GM12865 (cell line): ENCODE measurements at regions not wholly inside any gene's neighbourhood (a gene's known extent, or its start where the extent isn't known, plus 50 kb on each side); places are given as distances from the start of the nearest gene placed in this dataset.

ENCODE experiments used
- DNase-seq: peaks from one replicate; pipeline ENCODE4 v3.0.0; 2010; ENCODE audit warnings: low read depth
- H3K4me3 ChIP-seq: 2 replicates; pipeline ENCODE4 v1.5.1; 2011; ENCODE audit warnings: mild to moderate bottlenecking, low read depth, low read length, control low read depth
- CTCF ChIP-seq: IDR thresholded peaks from 2 replicates; pipeline ENCODE4 v1.5.1; 2011; ENCODE audit warnings: low read length, control low read depth, low read depth, inconsistent platforms; ENCODE audit not compliant: insufficient read depth; ENCODE audit errors: missing control alignments

GRCh38 chr7:84536271-84536870 lies 341.8 kb upstream of the SEMA3A start:
- no peak for TF ChIP-seq CTCF
- no peak overlapping the region for H3K4me3 ChIP-seq
- DNase-seq = no peak

GRCh38 chr7:84535580-84536270 lies 341.1 kb upstream of the SEMA3A start:
- DNase-seq = no peak
- no peak for TF ChIP-seq CTCF
- no peak overlapping the region for H3K4me3 ChIP-seq

- no peak for DNase-seq
- H3K4me3 ChIP-seq = no peak overlapping the region
- no peak for TF ChIP-seq CTCF
Measured at GRCh38 chr7:84533182-84533581, 338.6 kb upstream of the SEMA3A start.

- TF ChIP-seq CTCF = no peak
- no peak overlapping the region for H3K4me3 ChIP-seq
- DNase-seq = no peak
Measured at GRCh38 chr7:84532196-84532595, 337.6 kb upstream of the SEMA3A start.

GRCh38 chr7:84529480-84530205 lies 335.1 kb upstream of the SEMA3A start:
- no peak for DNase-seq
- TF ChIP-seq CTCF = no peak
- no peak overlapping the region for H3K4me3 ChIP-seq

GRCh38 chr7:84528756-84529479 lies 334.3 kb upstream of the SEMA3A start:
- H3K4me3 ChIP-seq = no peak overlapping the region
- no peak for DNase-seq
- no peak for TF ChIP-seq CTCF
